ENCODE measurements at regions not wholly inside any gene's neighbourhood (a gene's known extent, or its start where the extent isn't known, plus 50 kb on each side); places are given as distances from the start of the nearest gene placed in this dataset.
"Not testable (repeated sequence)": the region's sequence is repeated elsewhere in the genome, so short reads cannot be mapped to it uniquely, and the experiment has no call there.

GRCh38 chr10:36531621-36532020, 593.8 kb upstream of the ANKRD30A start:
- Histone ChIP-seq H3K9me3 (ENCODE audit: control insufficient read depth, low read length) (no peaks in the 10 kb centered on the region), H3K36me3 (ENCODE audit: control insufficient read depth, insufficient read depth, low read length) (no peaks in the 10 kb centered on the region), H3K27me3 (replicated peaks; ENCODE audit: control insufficient read depth, insufficient read depth, low read length, poor library complexity, severe bottlenecking) (no peaks in the 10 kb centered on the region), H3K4me3 (ENCODE audit: insufficient read depth, low read depth, low read length, poor library complexity, severe bottlenecking) (no peak overlapping the region), H3K27ac (ENCODE audit: insufficient read depth, low read length, poor library complexity, severe bottlenecking) (no peak overlapping the region), H3K4me1 (ENCODE audit: control insufficient read depth, insufficient read depth, low read length, poor library complexity, severe bottlenecking) (no peaks in the 10 kb centered on the region)
- DNase-seq = no peak

GRCh38 chr10:36526033-36526432, 599.4 kb upstream of the ANKRD30A start:
- no peaks in the 10 kb centered on the region for H3K36me3 ChIP-seq (ENCODE audit: control insufficient read depth, insufficient read depth, low read length)
- H3K27ac ChIP-seq (ENCODE audit: insufficient read depth, low read length, poor library complexity, severe bottlenecking) = no peak overlapping the region
- H3K4me1 ChIP-seq (ENCODE audit: control insufficient read depth, insufficient read depth, low read length, poor library complexity, severe bottlenecking) = no peaks in the 10 kb centered on the region
- no peak overlapping the region for H3K4me3 ChIP-seq (ENCODE audit: insufficient read depth, low read depth, low read length, poor library complexity, severe bottlenecking)
- DNase-seq = no peak
- no peaks in the 10 kb centered on the region for H3K9me3 ChIP-seq (ENCODE audit: control insufficient read depth, low read length)
- no peaks in the 10 kb centered on the region for H3K27me3 ChIP-seq (replicated peaks; ENCODE audit: control insufficient read depth, insufficient read depth, low read length, poor library complexity, severe bottlenecking)

- DNase-seq; H3K27ac ChIP-seq (ENCODE audit: insufficient read depth, low read length, poor library complexity, severe bottlenecking); H3K27me3 ChIP-seq (replicated peaks; ENCODE audit: control insufficient read depth, insufficient read depth, low read length, poor library complexity, severe bottlenecking); H3K4me3 ChIP-seq (ENCODE audit: insufficient read depth, low read depth, low read length, poor library complexity, severe bottlenecking); H3K36me3 ChIP-seq (ENCODE audit: control insufficient read depth, insufficient read depth, low read length); H3K4me1 ChIP-seq (ENCODE audit: control insufficient read depth, insufficient read depth, low read length, poor library complexity, severe bottlenecking); H3K9me3 ChIP-seq (ENCODE audit: control insufficient read depth, low read length): not testable (repeated sequence)
These were observed 601.3 kb upstream of the ANKRD30A start for GRCh38 chr10:36524126-36524525.

- H3K27me3 ChIP-seq (replicated peaks; ENCODE audit: control insufficient read depth, insufficient read depth, low read length, poor library complexity, severe bottlenecking) = no peaks in the 10 kb centered on the region
- H3K36me3 ChIP-seq (ENCODE audit: control insufficient read depth, insufficient read depth, low read length) = no peaks in the 10 kb centered on the region
- no peaks in the 10 kb centered on the region for H3K4me1 ChIP-seq (ENCODE audit: control insufficient read depth, insufficient read depth, low read length, poor library complexity, severe bottlenecking)
- H3K27ac ChIP-seq (ENCODE audit: insufficient read depth, low read length, poor library complexity, severe bottlenecking) = no peak overlapping the region
- DNase-seq = no peak
- no peaks in the 10 kb centered on the region for H3K9me3 ChIP-seq (ENCODE audit: control insufficient read depth, low read length)
- no peak overlapping the region for H3K4me3 ChIP-seq (ENCODE audit: insufficient read depth, low read depth, low read length, poor library complexity, severe bottlenecking)
These were observed 605.5 kb upstream of the ANKRD30A start for GRCh38 chr10:36519909-36520308.

- Histone ChIP-seq H3K4me3 (ENCODE audit: insufficient read depth, low read depth, low read length, poor library complexity, severe bottlenecking) (no peak overlapping the region), H3K9me3 (ENCODE audit: control insufficient read depth, low read length) (no peaks in the 10 kb centered on the region), H3K36me3 (ENCODE audit: control insufficient read depth, insufficient read depth, low read length) (no peaks in the 10 kb centered on the region), H3K27me3 (replicated peaks; ENCODE audit: control insufficient read depth, insufficient read depth, low read length, poor library complexity, severe bottlenecking) (no peaks in the 10 kb centered on the region), H3K4me1 (ENCODE audit: control insufficient read depth, insufficient read depth, low read length, poor library complexity, severe bottlenecking) (no peaks in the 10 kb centered on the region), H3K27ac (ENCODE audit: insufficient read depth, low read length, poor library complexity, severe bottlenecking) (no peak overlapping the region)
- no peak for DNase-seq
These were observed 609.1 kb upstream of the ANKRD30A start for GRCh38 chr10:36516281-36516680.

- no peak overlapping the region for H3K27ac ChIP-seq (ENCODE audit: insufficient read depth, low read length, poor library complexity, severe bottlenecking)
- no peaks in the 10 kb centered on the region for H3K27me3 ChIP-seq (replicated peaks; ENCODE audit: control insufficient read depth, insufficient read depth, low read length, poor library complexity, severe bottlenecking)
- H3K36me3 ChIP-seq (ENCODE audit: control insufficient read depth, insufficient read depth, low read length) = no peaks in the 10 kb centered on the region
- DNase-seq = no peak
- H3K4me3 ChIP-seq (ENCODE audit: insufficient read depth, low read depth, low read length, poor library complexity, severe bottlenecking) = no peak overlapping the region
- no peaks in the 10 kb centered on the region for H3K9me3 ChIP-seq (ENCODE audit: control insufficient read depth, low read length)
- H3K4me1 ChIP-seq (ENCODE audit: control insufficient read depth, insufficient read depth, low read length, poor library complexity, severe bottlenecking) = no peaks in the 10 kb centered on the region
These were observed 610.1 kb upstream of the ANKRD30A start for GRCh38 chr10:36515319-36515718.

GRCh38 chr10:36507715-36508114, 617.7 kb upstream of the ANKRD30A start:
- Histone ChIP-seq H3K9me3 (ENCODE audit: control insufficient read depth, low read length) (no peaks in the 10 kb centered on the region), H3K4me3 (ENCODE audit: insufficient read depth, low read depth, low read length, poor library complexity, severe bottlenecking) (no peak overlapping the region), H3K27ac (ENCODE audit: insufficient read depth, low read length, poor library complexity, severe bottlenecking) (no peak overlapping the region), H3K4me1 (ENCODE audit: control insufficient read depth, insufficient read depth, low read length, poor library complexity, severe bottlenecking) (no peaks in the 10 kb centered on the region), H3K27me3 (replicated peaks; ENCODE audit: control insufficient read depth, insufficient read depth, low read length, poor library complexity, severe bottlenecking) (no peaks in the 10 kb centered on the region), H3K36me3 (ENCODE audit: control insufficient read depth, insufficient read depth, low read length) (no peaks in the 10 kb centered on the region)
- no peak for DNase-seq

- no peaks in the 10 kb centered on the region for H3K4me1 ChIP-seq (ENCODE audit: control insufficient read depth, insufficient read depth, low read length, poor library complexity, severe bottlenecking)
- no peak overlapping the region for H3K27ac ChIP-seq (ENCODE audit: insufficient read depth, low read length, poor library complexity, severe bottlenecking)
- H3K9me3 ChIP-seq (ENCODE audit: control insufficient read depth, low read length) = no peaks in the 10 kb centered on the region
- no peak overlapping the region for H3K4me3 ChIP-seq (ENCODE audit: insufficient read depth, low read depth, low read length, poor library complexity, severe bottlenecking)
- H3K27me3 ChIP-seq (replicated peaks; ENCODE audit: control insufficient read depth, insufficient read depth, low read length, poor library complexity, severe bottlenecking) = no peaks in the 10 kb centered on the region
- no peak for DNase-seq
- no peaks in the 10 kb centered on the region for H3K36me3 ChIP-seq (ENCODE audit: control insufficient read depth, insufficient read depth, low read length)
These were observed 618.5 kb upstream of the ANKRD30A start for GRCh38 chr10:36506697-36507496.

GRCh38 chr10:36506261-36506660, 619.1 kb upstream of the ANKRD30A start:
- H3K9me3 ChIP-seq (ENCODE audit: control insufficient read depth, low read length) = no peaks in the 10 kb centered on the region
- H3K27me3 ChIP-seq (replicated peaks; ENCODE audit: control insufficient read depth, insufficient read depth, low read length, poor library complexity, severe bottlenecking) = no peaks in the 10 kb centered on the region
- no peak for DNase-seq
- no peak overlapping the region for H3K4me3 ChIP-seq (ENCODE audit: insufficient read depth, low read depth, low read length, poor library complexity, severe bottlenecking)
- H3K27ac ChIP-seq (ENCODE audit: insufficient read depth, low read length, poor library complexity, severe bottlenecking) = no peak overlapping the region
- no peaks in the 10 kb centered on the region for H3K4me1 ChIP-seq (ENCODE audit: control insufficient read depth, insufficient read depth, low read length, poor library complexity, severe bottlenecking)
- H3K36me3 ChIP-seq (ENCODE audit: control insufficient read depth, insufficient read depth, low read length) = no peaks in the 10 kb centered on the region

- H3K27me3 ChIP-seq (replicated peaks; ENCODE audit: control insufficient read depth, insufficient read depth, low read length, poor library complexity, severe bottlenecking) = no peaks in the 10 kb centered on the region
- no peak overlapping the region for H3K27ac ChIP-seq (ENCODE audit: insufficient read depth, low read length, poor library complexity, severe bottlenecking)
- H3K9me3 ChIP-seq (ENCODE audit: control insufficient read depth, low read length) = no peaks in the 10 kb centered on the region
- no peak overlapping the region for H3K4me3 ChIP-seq (ENCODE audit: insufficient read depth, low read depth, low read length, poor library complexity, severe bottlenecking)
- H3K36me3 ChIP-seq (ENCODE audit: control insufficient read depth, insufficient read depth, low read length) = no peaks in the 10 kb centered on the region
- no peak for DNase-seq
- H3K4me1 ChIP-seq (ENCODE audit: control insufficient read depth, insufficient read depth, low read length, poor library complexity, severe bottlenecking) = no peaks in the 10 kb centered on the region
These were observed 620.6 kb upstream of the ANKRD30A start for GRCh38 chr10:36504758-36505157.

Data from effector memory CD4-positive, alpha-beta T cell (primary cell).